GM12865 (cell line): ENCODE measurements at regions not wholly inside any gene's neighbourhood (a gene's known extent, or its start where the extent isn't known, plus 50 kb on each side); places are given as distances from the start of the nearest gene placed in this dataset.

Source experiments
- DNase-seq: peaks from one replicate; pipeline ENCODE4 v3.0.0; 2010; ENCODE audit warnings: low read depth
- H3K4me3 ChIP-seq: 2 replicates; pipeline ENCODE4 v1.5.1; 2011; ENCODE audit warnings: mild to moderate bottlenecking, low read depth, low read length, control low read depth
- CTCF ChIP-seq: IDR thresholded peaks from 2 replicates; pipeline ENCODE4 v1.5.1; 2011; ENCODE audit warnings: low read length, control low read depth, low read depth, inconsistent platforms; ENCODE audit not compliant: insufficient read depth; ENCODE audit errors: missing control alignments

DNA sequence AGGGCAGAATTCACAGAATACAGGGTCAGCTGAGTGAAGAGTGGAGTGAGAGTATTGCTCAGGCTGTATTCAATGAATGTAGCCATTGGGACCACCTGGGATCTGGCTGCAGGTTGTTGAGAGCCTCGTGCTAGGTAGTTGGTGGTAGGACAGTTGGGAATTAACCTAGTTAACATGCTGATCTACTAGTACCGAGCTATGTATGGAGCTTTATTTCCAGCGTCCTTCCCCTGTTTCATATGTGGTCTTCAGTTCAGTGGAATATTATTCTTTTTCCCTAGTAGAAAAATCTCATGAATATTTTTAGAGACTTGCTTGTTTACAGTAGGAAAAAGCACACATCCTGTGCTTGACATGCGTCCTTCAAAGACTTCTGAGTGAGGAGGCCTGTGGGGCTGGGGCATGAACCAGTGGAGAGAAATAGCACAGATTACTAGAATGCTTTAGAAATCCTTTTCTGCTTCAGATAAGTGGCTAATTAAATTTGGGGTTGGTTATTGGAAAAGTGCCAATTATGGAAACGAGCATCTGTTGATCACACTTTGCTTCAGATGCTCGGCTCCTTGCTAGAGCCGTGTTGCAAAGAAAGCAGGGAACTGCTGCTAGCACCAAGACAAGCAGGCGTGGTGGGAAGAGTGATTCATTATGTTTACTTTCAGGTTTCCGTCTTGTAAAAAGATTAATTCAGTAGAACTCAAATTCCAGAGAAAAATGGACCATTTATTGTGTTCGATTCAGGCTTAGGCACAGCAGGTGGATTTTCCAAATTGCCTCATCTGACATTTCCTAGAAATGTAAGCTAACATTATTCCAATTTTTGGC lies 53.6 kb downstream of the ARF6 start:
- DNase-seq, result no peak
- no peak overlapping the region for H3K4me3 ChIP-seq
- TF ChIP-seq CTCF, result no peak

- H3K4me3 ChIP-seq, result no peak overlapping the region
- DNase-seq, result no peak
- TF ChIP-seq CTCF, result no peak
Measured at GRCh38 chr14:49947506-49947905, 54.6 kb downstream of the ARF6 start.

GRCh38 chr14:49950275-49951228 lies 57.7 kb downstream of the ARF6 start:
- no peak for TF ChIP-seq CTCF
- no peak overlapping the region for H3K4me3 ChIP-seq
- DNase-seq, result no peak

DNA sequence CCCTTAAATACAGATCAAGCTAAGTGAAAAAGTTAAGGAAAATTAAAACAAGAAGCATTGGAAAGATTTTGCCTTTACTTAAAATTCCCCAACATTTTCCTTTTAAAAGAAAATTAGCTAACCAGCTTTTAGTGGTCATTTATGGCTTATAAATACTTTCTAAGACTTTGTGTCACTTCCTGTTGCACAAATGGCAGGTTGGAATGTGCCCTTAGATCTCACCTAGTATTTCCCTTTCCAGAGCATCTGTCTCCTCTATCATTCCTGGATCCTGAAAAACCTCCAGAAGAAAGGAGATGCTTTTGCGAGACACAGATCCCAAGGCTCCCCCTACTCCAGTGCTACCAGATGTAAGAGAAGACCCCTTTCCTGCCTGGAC lies 58.3 kb downstream of the ARF6 start:
- no peak for DNase-seq
- H3K4me3 ChIP-seq, result no peak overlapping the region
- no peak for TF ChIP-seq CTCF

DNA sequence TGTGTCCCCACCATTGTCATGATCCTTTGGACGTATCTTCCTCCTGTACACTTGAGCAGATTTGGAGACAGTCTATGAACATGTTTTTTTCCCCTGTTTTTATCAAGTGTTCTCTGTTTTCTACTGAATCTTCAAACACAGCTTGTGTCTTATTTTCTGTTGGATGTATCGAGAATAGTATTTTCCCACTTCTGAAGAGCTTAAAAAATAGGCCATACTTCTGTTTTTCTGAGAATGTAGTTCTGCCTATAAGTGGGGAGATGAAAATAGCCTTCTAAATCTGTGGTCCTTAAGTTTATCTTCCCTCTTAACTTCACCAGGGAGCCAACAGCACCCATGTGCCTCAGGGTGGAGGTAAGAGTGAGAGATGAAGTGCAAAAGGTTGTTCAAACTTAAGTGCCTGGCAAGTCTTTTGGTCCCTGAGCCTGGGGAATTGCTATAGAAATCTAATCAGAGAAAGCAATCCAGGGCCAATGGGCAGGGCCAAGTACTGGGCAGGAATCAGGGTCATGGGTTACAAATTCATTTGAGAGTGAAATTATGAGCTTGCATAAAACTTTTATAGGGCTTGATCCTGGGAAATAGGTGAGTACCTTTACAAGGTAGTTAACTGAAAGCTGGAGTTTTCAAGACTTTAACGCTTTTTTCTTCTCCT lies 58.9 kb downstream of the ARF6 start:
- DNase-seq, result no peak
- no peak overlapping the region for H3K4me3 ChIP-seq
- no peak for TF ChIP-seq CTCF

DNA sequence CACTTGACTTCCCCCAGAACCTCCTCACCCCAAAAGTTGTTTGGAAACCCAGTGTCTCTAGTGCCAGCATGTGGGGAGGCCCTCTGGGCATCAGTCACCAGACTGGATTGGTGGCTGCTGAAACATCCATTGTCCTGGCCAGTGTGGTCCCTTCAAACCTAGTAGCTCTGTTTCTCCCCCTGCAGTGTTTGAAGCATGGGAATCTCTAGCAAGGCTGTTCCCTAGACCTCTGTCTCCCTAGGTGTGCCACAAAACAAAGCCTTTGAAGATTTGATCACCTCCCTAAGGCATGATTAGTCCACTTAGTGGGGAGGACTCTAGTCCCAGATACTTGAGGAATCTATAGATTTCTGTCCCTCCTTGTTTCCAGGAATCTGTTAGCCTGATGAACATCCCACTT lies 60.3 kb downstream of the ARF6 start:
- H3K4me3 ChIP-seq, result no peak overlapping the region
- no peak for DNase-seq
- TF ChIP-seq CTCF, result no peak
